Ecto neural progenitor cell (in vitro differentiated cells): ENCODE measurements at regions not wholly inside any gene's neighbourhood (a gene's known extent, or its start where the extent isn't known, plus 50 kb on each side); places are given as distances from the start of the nearest gene placed in this dataset.
"Not testable (repeated sequence)": the region's sequence is repeated elsewhere in the genome, so short reads cannot be mapped to it uniquely, and the experiment has no call there.

Experiments used
- DNase-seq: peaks from one replicate; pipeline ENCODE4 v3.0.0-alpha.2; 2018; ENCODE audit warnings: low spot score

GRCh38 chr12:13347241-13348043, 150.9 kb downstream of the EMP1 start:
- no peak for DNase-seq

- no peak for DNase-seq
These were observed 149.2 kb downstream of the EMP1 start for GRCh38 chr12:13345722-13346121.

GRCh38 chr12:13343375-13343774, 146.8 kb downstream of the EMP1 start:
- no peak for DNase-seq

GRCh38 chr12:13342971-13343370, 146.4 kb downstream of the EMP1 start:
- peak; percentile 21 for DNase-seq

GRCh38 chr12:13340149-13340548, 143.6 kb downstream of the EMP1 start:
- DNase-seq: no peak

GRCh38 chr12:13339538-13339937, 143.0 kb downstream of the EMP1 start:
- peak; percentile 37 for DNase-seq

- no peak for DNase-seq
These were observed 142.6 kb downstream of the EMP1 start for GRCh38 chr12:13339091-13339490.

- peak; percentile 14 for DNase-seq
These were observed 141.3 kb downstream of the EMP1 start for GRCh38 chr12:13337791-13338190.

GRCh38 chr12:13336216-13336615, 139.7 kb downstream of the EMP1 start:
- DNase-seq: no peak

- DNase-seq: no peak
These were observed 132.0 kb downstream of the EMP1 start for GRCh38 chr12:13328535-13328934.

GRCh38 chr12:13326076-13326475, 129.6 kb downstream of the EMP1 start:
- no peak for DNase-seq

GRCh38 chr12:13325037-13325436, 128.5 kb downstream of the EMP1 start:
- DNase-seq: not testable (repeated sequence)

GRCh38 chr12:13318231-13319015, 121.9 kb downstream of the EMP1 start:
- DNase-seq: no peak

GRCh38 chr12:13316587-13317246, 120.2 kb downstream of the EMP1 start:
- no peak for DNase-seq

GRCh38 chr12:13313886-13314285, 117.4 kb downstream of the EMP1 start:
- no peak for DNase-seq

- DNase-seq: no peak
These were observed 115.0 kb downstream of the EMP1 start for GRCh38 chr12:13311551-13311950.

GRCh38 chr12:13307143-13307816, 110.8 kb downstream of the EMP1 start:
- no peak for DNase-seq

- DNase-seq: no peak
These were observed 108.4 kb downstream of the EMP1 start for GRCh38 chr12:13304924-13305323.

- no peak for DNase-seq
These were observed 102.9 kb downstream of the EMP1 start for GRCh38 chr12:13299457-13299856.

- no peak for DNase-seq
These were observed 96.6 kb downstream of the EMP1 start for GRCh38 chr12:13293096-13293495.

GRCh38 chr12:13289653-13290289, 93.2 kb downstream of the EMP1 start:
- no peak for DNase-seq
